Gastrocnemius medialis (tissue), 4 donors: ENCODE measurements at regions not wholly inside any gene's neighbourhood (a gene's known extent, or its start where the extent isn't known, plus 50 kb on each side); places are given as distances from the start of the nearest gene placed in this dataset.

ENCODE experiments used
- ATAC-seq, 2 donors: fragments of 150-250 bp; one replicate each; pipeline ENCODE4 v1.9.1; 2016
- DNase-seq, 2 donors: peaks; one replicate each; pipeline ENCODE4 v3.0.0-alpha.2; 2019
- H3K27ac ChIP-seq, 4 donors: fragments of 200-600 bp; sonication (generic); 1 replicate in 1 of 4; 2 replicates in 3 of 4; pipeline ENCODE4 v1.5.1; 2016 to 2018; ENCODE audit warnings: mild to moderate bottlenecking in 2 of 4, moderate library complexity in 1 of 4
- H3K27me3 ChIP-seq, 3 donors: fragments of 200-600 bp; sonication (generic) in 2 of 3; 1 replicate in 1 of 3; 2 replicates in 2 of 3; pipeline versions ENCODE4 v1.5.1 to v1.6.0; 2016 to 2019; ENCODE audit warnings: mild to moderate bottlenecking in 1 of 3, moderate library complexity in 1 of 3
- H3K36me3 ChIP-seq, 2 donors: fragments of 200-600 bp; sonication (generic) in 1 of 2; one replicate each; pipeline ENCODE4 v1.5.1; 2017 to 2018
- H3K4me1 ChIP-seq, 2 donors: fragments of 200-600 bp; sonication (generic) in 1 of 2; one replicate each; pipeline ENCODE4 v1.5.1; 2016 to 2017; ENCODE audit warnings: mild to moderate bottlenecking in 2 of 2
- H3K4me3 ChIP-seq, 4 donors: fragments of 200-600 bp; sonication (generic) in 3 of 4; 1 replicate in 1 of 4; 2 replicates in 3 of 4; pipeline ENCODE4 v1.5.1; 2016 to 2019; ENCODE audit warnings: mild to moderate bottlenecking in 2 of 4
- H3K9me3 ChIP-seq, 3 donors: fragments of 200-600 bp; sonication (generic) in 2 of 3; 1 replicate in 1 of 3; 2 replicates in 2 of 3; pipeline ENCODE4 v1.5.1; 2016 to 2019
- CTCF ChIP-seq, 5 experiments: fragments of 450-650 bp in 3 of 5; fragments of 200-600 bp in 2 of 5; sonication (generic) in 2 of 5; IDR thresholded peaks in 4 of 5; conservative IDR thresholded peaks in 1 of 5; 1 replicate in 4 of 5; 2 replicates in 1 of 5; pipeline ENCODE4 v1.5.1; 2016 to 2019; ENCODE audit warnings: antibody characterized with exemption in 5 of 5, mild to moderate bottlenecking in 3 of 5, moderate library complexity in 3 of 5
- POLR2A ChIP-seq, 2 donors: fragments of 450-650 bp; IDR thresholded peaks; one replicate each; pipeline ENCODE4 v1.6.1; 2017; ENCODE audit warnings: antibody characterized with exemption in 2 of 2, mild to moderate bottlenecking in 2 of 2, moderate library complexity in 2 of 2
- in situ Hi-C, 4 donors: fragments of 200-750 bp; cut with MboI; loops; one replicate each; pipeline versions ENCODE4 v1.15.0 to v1.8.0; 2017; ENCODE audit warnings: low sequenced_read_pairs in 4 of 4
- intact Hi-C: fragments of 100-400 bp; cut with DNase I; formaldehyde crosslinking; loops from one replicate; pipeline ENCODE4 v1.15.1; 2023; ENCODE audit warnings: low total_unique reads

- no peak overlapping the region for H3K4me3 ChIP-seq
- no peaks in the 10 kb centered on the region for H3K9me3 ChIP-seq
- no peak for DNase-seq
- no peak for ATAC-seq
- intact Hi-C loops (no loop called here), in situ Hi-C loops (loop anchor here in 1 of 4 donors (25.0 kb wide), 1 partner anchor 490 kb away; no protein-coding TSS in a partner anchor)
- TF ChIP-seq CTCF (IDR thresholded peaks at IDR 0.05 in 4 of 5, conservative IDR thresholded peaks at IDR 0.05 in 1 of 5) (no peak), POLR2A (IDR thresholded peaks at IDR 0.05) (no peak)
- no peaks in the 10 kb centered on the region for H3K27me3 ChIP-seq
- H3K27ac ChIP-seq = no peak overlapping the region
- H3K36me3 ChIP-seq = no peaks in the 10 kb centered on the region
- H3K4me1 ChIP-seq = no peaks in the 10 kb centered on the region
Observed at GRCh38 chr15:98402486-98402885, 245.9 kb upstream of the IGF1R start.

- Histone ChIP-seq H3K4me3 (no peak overlapping the region), H3K27me3 (no peaks in the 10 kb centered on the region), H3K4me1 (no peaks in the 10 kb centered on the region), H3K9me3 (no peaks in the 10 kb centered on the region), H3K27ac (no peak overlapping the region), H3K36me3 (no peaks in the 10 kb centered on the region)
- ATAC-seq (no peak), DNase-seq (no peak)
- TF ChIP-seq CTCF (IDR thresholded peaks at IDR 0.05 in 4 of 5, conservative IDR thresholded peaks at IDR 0.05 in 1 of 5) (no peak), POLR2A (IDR thresholded peaks at IDR 0.05) (no peak)
- in situ Hi-C loops (loop anchor here in 1 of 4 donors (25.0 kb wide), 1 partner anchor 491 kb away; no protein-coding TSS in a partner anchor), intact Hi-C loops (no loop called here)
Observed at GRCh38 chr15:98403169-98403568, 245.2 kb upstream of the IGF1R start.

- Histone ChIP-seq H3K4me3 (no peak overlapping the region), H3K27ac (no peak overlapping the region), H3K36me3 (no peaks in the 10 kb centered on the region), H3K9me3 (no peaks in the 10 kb centered on the region), H3K4me1 (no peaks in the 10 kb centered on the region), H3K27me3 (no peaks in the 10 kb centered on the region)
- in situ Hi-C loops = loop anchor here in 1 of 4 donors (25.0 kb wide), 1 partner anchor 491 kb away; no protein-coding TSS in a partner anchor
- intact Hi-C loops = no loop called here
- ATAC-seq (no peak), DNase-seq (no peak)
- no peak for TF ChIP-seq CTCF (IDR thresholded peaks at IDR 0.05 in 4 of 5, conservative IDR thresholded peaks at IDR 0.05 in 1 of 5)
- TF ChIP-seq POLR2A (IDR thresholded peaks at IDR 0.05) = no peak
Observed at GRCh38 chr15:98403569-98403968, 244.8 kb upstream of the IGF1R start.

GRCh38 chr15:98405013-98405412, 243.3 kb upstream of the IGF1R start:
- Histone ChIP-seq H3K27ac (no peak overlapping the region), H3K4me1 (no peaks in the 10 kb centered on the region), H3K9me3 (no peaks in the 10 kb centered on the region), H3K36me3 (no peaks in the 10 kb centered on the region), H3K27me3 (no peaks in the 10 kb centered on the region), H3K4me3 (no peak overlapping the region)
- TF ChIP-seq POLR2A (IDR thresholded peaks at IDR 0.05) = no peak
- TF ChIP-seq CTCF (IDR thresholded peaks at IDR 0.05 in 4 of 5, conservative IDR thresholded peaks at IDR 0.05 in 1 of 5) = no peak
- in situ Hi-C loops (loop anchor here in 1 of 4 donors (25.0 kb wide), 1 partner anchor 493 kb away; no protein-coding TSS in a partner anchor), intact Hi-C loops (no loop called here)
- ATAC-seq (no peak), DNase-seq (no peak)

GRCh38 chr15:98408231-98408630, 240.1 kb upstream of the IGF1R start:
- Histone ChIP-seq H3K4me3 (no peak overlapping the region), H3K27ac (no peak overlapping the region), H3K4me1 (no peaks in the 10 kb centered on the region), H3K27me3 (no peaks in the 10 kb centered on the region), H3K9me3 (no peaks in the 10 kb centered on the region), H3K36me3 (no peaks in the 10 kb centered on the region)
- no peak for DNase-seq
- intact Hi-C loops (no loop called here), in situ Hi-C loops (loop anchor here in 1 of 4 donors (25.0 kb wide), 1 partner anchor 496 kb away; no protein-coding TSS in a partner anchor)
- no peak for ATAC-seq
- TF ChIP-seq POLR2A (IDR thresholded peaks at IDR 0.05) (no peak), CTCF (IDR thresholded peaks at IDR 0.05 in 4 of 5, conservative IDR thresholded peaks at IDR 0.05 in 1 of 5) (no peak)
